ENCODE measurements at regions not wholly inside any gene's neighbourhood (a gene's known extent, or its start where the extent isn't known, plus 50 kb on each side); places are given as distances from the start of the nearest gene placed in this dataset.

DNA sequence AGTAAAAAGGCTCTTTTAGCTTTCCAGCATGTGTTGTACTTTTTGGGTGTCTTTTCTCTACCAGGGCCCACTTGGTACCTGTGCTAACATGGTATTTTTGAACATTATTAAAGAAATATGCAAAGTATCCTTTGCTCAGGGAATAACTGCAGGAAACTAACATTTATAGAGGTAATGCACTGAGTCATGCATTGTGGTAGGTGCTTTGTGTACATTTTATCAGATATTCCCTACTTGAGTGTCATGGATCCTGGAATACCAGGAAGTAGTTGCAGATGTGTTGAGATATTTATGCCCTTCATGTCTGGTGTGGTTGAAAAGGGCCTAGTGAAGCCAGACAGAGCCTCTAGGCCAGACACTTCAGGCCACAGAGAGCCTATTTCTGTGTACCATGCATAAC, 215.5 kb upstream of the CYRIA start:
- no peak for TF ChIP-seq POLR2A (IDR thresholded peaks at IDR 0.05)
- TF ChIP-seq, protein P1, sequence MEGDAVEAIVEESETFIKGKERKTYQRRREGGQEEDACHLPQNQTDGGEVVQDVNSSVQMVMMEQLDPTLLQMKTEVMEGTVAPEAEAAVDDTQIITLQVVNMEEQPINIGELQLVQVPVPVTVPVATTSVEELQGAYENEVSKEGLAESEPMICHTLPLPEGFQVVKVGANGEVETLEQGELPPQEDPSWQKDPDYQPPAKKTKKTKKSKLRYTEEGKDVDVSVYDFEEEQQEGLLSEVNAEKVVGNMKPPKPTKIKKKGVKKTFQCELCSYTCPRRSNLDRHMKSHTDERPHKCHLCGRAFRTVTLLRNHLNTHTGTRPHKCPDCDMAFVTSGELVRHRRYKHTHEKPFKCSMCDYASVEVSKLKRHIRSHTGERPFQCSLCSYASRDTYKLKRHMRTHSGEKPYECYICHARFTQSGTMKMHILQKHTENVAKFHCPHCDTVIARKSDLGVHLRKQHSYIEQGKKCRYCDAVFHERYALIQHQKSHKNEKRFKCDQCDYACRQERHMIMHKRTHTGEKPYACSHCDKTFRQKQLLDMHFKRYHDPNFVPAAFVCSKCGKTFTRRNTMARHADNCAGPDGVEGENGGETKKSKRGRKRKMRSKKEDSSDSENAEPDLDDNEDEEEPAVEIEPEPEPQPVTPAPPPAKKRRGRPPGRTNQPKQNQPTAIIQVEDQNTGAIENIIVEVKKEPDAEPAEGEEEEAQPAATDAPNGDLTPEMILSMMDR (IDR thresholded peaks at IDR 0.05) = no peak
- intact Hi-C loops (cut with DNase I) = no loop called here
- no peak for DNase-seq

DNA sequence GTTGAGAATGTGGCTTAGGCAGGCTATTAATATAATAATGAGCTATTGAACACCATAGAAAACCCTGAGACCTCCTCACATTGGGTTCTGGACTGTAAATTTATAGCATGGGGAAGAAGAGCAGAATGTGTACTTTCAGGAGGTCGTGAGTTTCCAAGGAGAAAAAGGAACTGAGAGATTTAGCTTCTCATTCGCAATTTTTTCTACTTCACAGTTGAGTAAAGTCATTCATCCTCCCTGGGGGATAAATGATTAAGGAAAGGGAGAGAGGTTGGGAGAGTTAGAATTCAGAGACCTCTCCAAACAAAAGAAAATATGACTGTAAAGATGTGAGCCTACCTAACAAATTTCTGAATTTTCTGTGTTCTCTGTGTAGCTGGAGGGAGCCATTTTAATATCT, 205.8 kb upstream of the CYRIA start:
- no peak overlapping the region for H3K27ac ChIP-seq
- no peak for DNase-seq
- intact Hi-C loops (cut with DNase I) = no loop called here
- TF ChIP-seq POLR2A (IDR thresholded peaks at IDR 0.05) = no peak
- TF ChIP-seq, protein P1 (IDR thresholded peaks at IDR 0.05) = no peak
- H3K36me3 ChIP-seq = no peaks in the 10 kb centered on the region
- H3K4me1 ChIP-seq = peaks cover 0 to 11% (median 0%) of the 10 kb centered on the region in 3 donors
- no peak overlapping the region for H3K4me3 ChIP-seq
- H3K27me3 ChIP-seq = no peaks in the 10 kb centered on the region
- 40 to 48% methylated on average over 2 of the region's 2 CpGs for WGBS, 2 donors
- H3K9me3 ChIP-seq = no peaks in the 10 kb centered on the region

More for the DNA sequence above, 215.5 kb upstream of the CYRIA start:
- Histone ChIP-seq H3K4me3 (no peak overlapping the region), H3K9me3 (no peaks in the 10 kb centered on the region), H3K36me3 (no peaks in the 10 kb centered on the region), H3K27ac (no peak overlapping the region), H3K27me3 (no peaks in the 10 kb centered on the region), H3K4me1 (no peaks in the 10 kb centered on the region)

DNA sequence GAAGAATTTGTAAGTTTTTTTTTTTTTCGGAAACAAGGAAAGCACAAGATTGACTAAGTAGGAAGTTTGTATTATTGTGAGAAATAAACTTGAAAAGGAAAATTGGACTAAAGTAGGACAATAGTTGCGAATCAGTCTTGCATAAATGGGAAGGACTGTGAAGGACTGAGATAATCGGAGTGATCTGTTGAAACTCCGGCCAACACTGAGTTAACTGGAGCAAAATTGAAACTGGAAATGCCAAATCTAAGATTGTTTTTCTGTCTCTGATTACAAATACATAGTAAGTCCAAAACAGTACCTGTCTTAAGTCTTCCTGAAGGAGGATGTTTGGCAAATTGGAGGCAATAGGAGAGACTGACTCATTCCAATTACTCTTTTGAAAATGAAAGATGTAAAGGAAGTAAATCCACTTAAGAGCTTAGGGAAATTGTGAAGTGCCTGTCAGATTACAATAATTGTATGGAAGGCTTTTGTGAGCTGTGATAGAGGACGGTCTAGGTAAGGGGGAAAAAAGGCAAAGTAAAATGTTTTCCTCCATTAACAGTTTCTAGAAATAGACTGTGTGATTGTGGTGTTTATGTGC, 204.9 kb upstream of the CYRIA start:
- Histone ChIP-seq H3K4me3 (no peak overlapping the region), H3K36me3 (no peaks in the 10 kb centered on the region), H3K27ac (no peak overlapping the region), H3K27me3 (no peaks in the 10 kb centered on the region), H3K4me1 (peaks cover 0 to 11% (median 0%) of the 10 kb centered on the region in 3 donors), H3K9me3 (no peaks in the 10 kb centered on the region)
- no peak for TF ChIP-seq POLR2A (IDR thresholded peaks at IDR 0.05)
- TF ChIP-seq, protein P1 (IDR thresholded peaks at IDR 0.05) = no peak
- intact Hi-C loops (cut with DNase I) = no loop called here
- no peak for DNase-seq
- WGBS, 2 donors = 34 to 48% methylated on average over 5 of the region's 5 CpGs

DNA sequence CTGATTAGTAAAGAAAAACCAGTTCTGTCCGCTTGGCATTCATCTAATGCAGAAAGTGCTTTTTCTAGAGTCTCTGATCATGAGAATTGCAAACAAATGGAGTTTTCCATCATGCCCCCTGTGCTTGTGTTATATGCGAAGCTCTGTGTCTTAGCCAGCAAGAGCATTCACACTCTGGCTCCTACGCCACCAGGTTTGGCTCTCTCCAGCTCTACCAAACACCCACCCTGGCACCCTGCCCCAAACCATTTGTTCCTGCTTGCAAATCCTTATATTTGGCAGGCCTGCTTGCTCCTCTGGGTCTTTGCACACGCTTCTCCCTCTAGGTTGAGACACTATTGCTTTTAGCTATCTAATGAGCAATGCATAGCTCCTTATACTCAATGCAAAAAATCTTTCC, 204.1 kb upstream of the CYRIA start:
- intact Hi-C loops (cut with DNase I) = no loop called here
- no peaks in the 10 kb centered on the region for H3K9me3 ChIP-seq
- 49 to 59% methylated on average over 4 of the region's 4 CpGs for WGBS, 2 donors
- H3K27ac ChIP-seq = no peak overlapping the region
- TF ChIP-seq, protein P1 (IDR thresholded peaks at IDR 0.05) = no peak
- no peak for TF ChIP-seq POLR2A (IDR thresholded peaks at IDR 0.05)
- H3K36me3 ChIP-seq = no peaks in the 10 kb centered on the region
- no peak for DNase-seq
- peaks cover 0 to 11% (median 0%) of the 10 kb centered on the region in 3 donors for H3K4me1 ChIP-seq
- H3K4me3 ChIP-seq = no peak overlapping the region
- H3K27me3 ChIP-seq = no peaks in the 10 kb centered on the region

DNA sequence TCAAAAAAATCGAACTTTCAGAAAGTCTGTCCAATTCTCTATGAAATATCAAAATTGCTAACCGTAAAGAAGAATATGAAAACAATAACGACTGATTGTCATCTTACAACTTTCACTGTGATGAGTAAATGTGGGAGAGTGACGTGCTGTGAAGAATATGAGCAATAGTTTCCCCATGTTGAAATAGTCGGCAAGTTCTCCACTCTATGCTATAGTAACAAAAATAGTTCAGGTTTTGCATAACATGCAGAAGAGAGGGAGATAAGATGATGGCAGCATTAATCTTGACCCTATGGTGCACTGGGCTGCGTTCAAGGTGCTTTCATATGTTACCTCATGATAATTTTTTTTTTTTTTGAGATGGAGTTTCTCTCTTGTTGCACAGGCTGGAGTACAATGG, 196.8 kb upstream of the CYRIA start:
- Histone ChIP-seq H3K4me1 (no peaks in the 10 kb centered on the region), H3K27me3 (no peaks in the 10 kb centered on the region), H3K4me3 (no peak overlapping the region), H3K9me3 (no peaks in the 10 kb centered on the region), H3K36me3 (no peaks in the 10 kb centered on the region), H3K27ac (no peak overlapping the region)
- TF ChIP-seq, protein P1 (IDR thresholded peaks at IDR 0.05) = no peak
- no peak for TF ChIP-seq POLR2A (IDR thresholded peaks at IDR 0.05)
- WGBS, 2 donors = 67 to 80% methylated on average over 6 of the region's 6 CpGs
- DNase-seq = no peak
- intact Hi-C loops (cut with DNase I) = no loop called here

All from esophagus squamous epithelium (tissue), 5 donors.